Type B pancreatic cell (in vitro differentiated cells): ENCODE measurements at regions not wholly inside any gene's neighbourhood (a gene's known extent, or its start where the extent isn't known, plus 50 kb on each side); places are given as distances from the start of the nearest gene placed in this dataset.

Source experiments
- DNase-seq: peaks from one replicate; pipeline ENCODE4 v3.0.0; 2021; ENCODE audit warnings: mixed read lengths; ENCODE audit not compliant: unreplicated experiment; ENCODE audit errors: extremely low spot score
- H3K27ac Mint-ChIP-seq: 2 replicates; pipeline ENCODE4 v1.8.0; 2021; ENCODE audit warnings: mild to moderate bottlenecking, mixed read lengths
- H3K27me3 Mint-ChIP-seq: 2 replicates; pipeline ENCODE4 v1.8.0; 2021; ENCODE audit warnings: mixed read lengths
- H3K36me3 Mint-ChIP-seq: 2 replicates; pipeline ENCODE4 v1.8.0; 2021; ENCODE audit warnings: mixed read lengths
- H3K4me1 Mint-ChIP-seq: one replicate; pipeline ENCODE4 v1.8.0; 2021; ENCODE audit warnings: mixed read lengths; ENCODE audit not compliant: unreplicated experiment
- H3K4me3 Mint-ChIP-seq: 2 replicates; pipeline ENCODE4 v1.8.0; 2021; ENCODE audit warnings: mild to moderate bottlenecking, mixed read lengths
- H3K9me3 Mint-ChIP-seq: 2 replicates; pipeline ENCODE4 v1.8.0; 2021; ENCODE audit warnings: mixed read lengths
- TF ChIP-seq, protein P1 (sequence below): fragments of 200-600 bp; sonication (generic); conservative IDR thresholded peaks from 2 replicates; pipeline ENCODE4 v1.5.0; 2021; ENCODE audit warnings: antibody characterized with exemption, mild to moderate bottlenecking

DNA sequence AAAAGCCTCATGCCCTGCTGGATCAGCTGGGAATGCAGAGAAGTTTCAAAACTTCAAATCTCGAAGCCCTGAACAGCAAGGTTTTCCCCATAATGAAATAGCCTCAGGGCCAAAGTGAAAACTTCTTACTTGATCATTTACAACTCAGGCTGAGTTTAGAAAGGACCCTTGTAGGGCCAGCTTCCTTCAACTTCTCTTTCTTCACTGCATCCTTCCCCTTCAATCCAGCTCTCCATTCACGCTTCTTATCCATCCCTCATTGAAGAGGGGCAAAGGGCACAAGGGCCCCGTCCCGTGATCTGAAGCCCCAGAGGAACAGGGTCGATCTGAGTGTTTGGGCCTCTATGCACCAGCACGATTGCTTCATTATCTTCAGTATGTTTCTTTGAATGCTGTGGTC is 392.2 kb upstream of the CELF2 start:
- no peaks in the 10 kb centered on the region for H3K9me3 Mint-ChIP-seq
- DNase-seq = no peak
- peaks cover 9% of the 10 kb centered on the region for H3K27me3 Mint-ChIP-seq
- TF ChIP-seq, protein P1, sequence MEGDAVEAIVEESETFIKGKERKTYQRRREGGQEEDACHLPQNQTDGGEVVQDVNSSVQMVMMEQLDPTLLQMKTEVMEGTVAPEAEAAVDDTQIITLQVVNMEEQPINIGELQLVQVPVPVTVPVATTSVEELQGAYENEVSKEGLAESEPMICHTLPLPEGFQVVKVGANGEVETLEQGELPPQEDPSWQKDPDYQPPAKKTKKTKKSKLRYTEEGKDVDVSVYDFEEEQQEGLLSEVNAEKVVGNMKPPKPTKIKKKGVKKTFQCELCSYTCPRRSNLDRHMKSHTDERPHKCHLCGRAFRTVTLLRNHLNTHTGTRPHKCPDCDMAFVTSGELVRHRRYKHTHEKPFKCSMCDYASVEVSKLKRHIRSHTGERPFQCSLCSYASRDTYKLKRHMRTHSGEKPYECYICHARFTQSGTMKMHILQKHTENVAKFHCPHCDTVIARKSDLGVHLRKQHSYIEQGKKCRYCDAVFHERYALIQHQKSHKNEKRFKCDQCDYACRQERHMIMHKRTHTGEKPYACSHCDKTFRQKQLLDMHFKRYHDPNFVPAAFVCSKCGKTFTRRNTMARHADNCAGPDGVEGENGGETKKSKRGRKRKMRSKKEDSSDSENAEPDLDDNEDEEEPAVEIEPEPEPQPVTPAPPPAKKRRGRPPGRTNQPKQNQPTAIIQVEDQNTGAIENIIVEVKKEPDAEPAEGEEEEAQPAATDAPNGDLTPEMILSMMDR = no peak
- H3K4me1 Mint-ChIP-seq = no peaks in the 10 kb centered on the region
- H3K4me3 Mint-ChIP-seq = no peak overlapping the region
- H3K27ac Mint-ChIP-seq = no peak overlapping the region
- no peaks in the 10 kb centered on the region for H3K36me3 Mint-ChIP-seq

DNA sequence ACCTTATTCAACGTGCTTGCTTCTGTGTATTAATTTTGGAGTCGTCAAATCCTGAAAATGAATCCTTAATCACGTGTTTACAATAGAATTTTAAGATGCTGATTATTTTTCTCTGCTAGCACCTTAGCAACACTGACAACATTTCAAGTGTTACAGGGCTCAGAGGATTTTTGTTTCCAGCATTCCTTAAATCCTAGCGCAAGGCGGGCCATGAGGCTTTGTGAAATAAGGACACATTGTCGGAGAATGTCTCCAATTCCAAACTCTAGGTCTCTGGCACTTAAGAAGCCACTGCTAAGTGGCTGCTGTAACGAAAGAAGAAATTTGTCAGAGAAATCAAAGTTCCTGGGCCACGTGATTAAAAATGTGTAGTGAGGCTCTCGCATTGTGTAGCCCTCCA is 390.9 kb upstream of the CELF2 start:
- no peak overlapping the region for H3K4me3 Mint-ChIP-seq
- TF ChIP-seq, protein P1 = no peak
- H3K36me3 Mint-ChIP-seq = no peaks in the 10 kb centered on the region
- DNase-seq = no peak
- peaks cover 9% of the 10 kb centered on the region for H3K27me3 Mint-ChIP-seq
- no peak overlapping the region for H3K27ac Mint-ChIP-seq
- no peaks in the 10 kb centered on the region for H3K4me1 Mint-ChIP-seq
- no peaks in the 10 kb centered on the region for H3K9me3 Mint-ChIP-seq

DNA sequence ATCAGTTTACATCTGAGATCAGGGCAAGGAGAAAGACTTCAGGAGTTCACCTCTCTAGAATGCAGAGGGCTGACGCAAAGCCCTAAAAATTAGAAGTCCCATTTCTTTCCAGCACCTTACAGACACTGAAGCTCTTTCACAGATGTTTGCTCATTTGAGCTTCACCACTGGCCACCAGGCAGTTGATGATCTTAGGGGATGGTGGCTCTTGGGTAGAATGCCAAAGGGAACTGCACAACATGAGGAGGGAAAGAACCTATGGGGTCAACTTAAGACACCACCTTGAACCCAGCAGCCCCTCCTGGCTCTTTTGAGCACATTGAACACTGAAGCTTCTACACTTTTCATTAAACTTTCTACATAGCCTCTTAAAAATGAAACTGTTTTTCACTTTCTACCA is 390.3 kb upstream of the CELF2 start:
- H3K9me3 Mint-ChIP-seq = no peaks in the 10 kb centered on the region
- H3K4me1 Mint-ChIP-seq = no peaks in the 10 kb centered on the region
- H3K4me3 Mint-ChIP-seq = no peak overlapping the region
- DNase-seq = no peak
- H3K36me3 Mint-ChIP-seq = no peaks in the 10 kb centered on the region
- TF ChIP-seq, protein P1 = no peak
- H3K27me3 Mint-ChIP-seq = peaks cover 9% of the 10 kb centered on the region
- H3K27ac Mint-ChIP-seq = no peak overlapping the region

DNA sequence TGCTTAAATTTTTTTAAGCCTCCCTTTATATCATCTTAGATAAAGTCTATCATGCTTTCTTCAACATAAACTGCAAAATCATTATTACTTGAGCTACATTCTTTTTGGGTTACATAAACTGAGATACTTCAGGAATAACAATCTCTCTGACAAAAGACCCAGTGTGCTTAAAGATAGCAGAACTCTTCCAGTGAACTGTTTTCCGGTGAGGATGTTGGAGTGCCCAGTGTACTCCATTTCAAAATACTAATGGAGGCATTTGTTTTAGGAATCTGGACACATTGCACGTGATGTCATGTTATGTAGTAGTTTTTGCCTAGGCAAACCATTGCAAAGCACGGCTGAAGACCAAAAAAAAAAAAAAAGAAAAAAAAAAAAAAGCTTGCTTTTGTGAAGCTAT is 388.2 kb upstream of the CELF2 start:
- Mint-ChIP-seq H3K9me3 (no peaks in the 10 kb centered on the region), H3K4me1 (no peaks in the 10 kb centered on the region), H3K27ac (no peak overlapping the region), H3K27me3 (peaks cover 5% of the 10 kb centered on the region), H3K36me3 (no peaks in the 10 kb centered on the region), H3K4me3 (no peak overlapping the region)
- no peak for DNase-seq
- TF ChIP-seq, protein P1 = no peak

DNA sequence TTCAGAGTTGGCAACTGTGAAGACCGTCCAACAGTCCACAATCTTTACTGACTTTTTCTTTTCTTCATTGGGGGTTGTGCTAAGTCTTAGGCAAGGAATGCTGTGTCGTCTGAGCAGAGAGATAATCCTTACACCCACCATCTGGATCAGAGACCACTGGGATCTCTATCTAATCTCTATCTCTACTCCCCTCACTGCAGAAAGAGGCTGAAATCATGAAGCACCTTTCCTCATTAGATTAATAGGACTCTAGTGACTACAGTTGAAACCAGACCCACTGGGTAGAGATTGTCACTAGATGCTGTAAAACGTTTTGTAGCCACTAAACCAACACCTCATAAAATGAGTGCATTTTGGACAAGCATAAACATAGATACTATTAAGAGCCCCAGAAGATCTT is 387.4 kb upstream of the CELF2 start:
- Mint-ChIP-seq H3K4me3 (no peak overlapping the region), H3K4me1 (no peaks in the 10 kb centered on the region), H3K9me3 (no peaks in the 10 kb centered on the region), H3K27ac (no peak overlapping the region), H3K36me3 (no peaks in the 10 kb centered on the region), H3K27me3 (peaks cover 5% of the 10 kb centered on the region)
- TF ChIP-seq, protein P1 = no peak
- DNase-seq = no peak

DNA sequence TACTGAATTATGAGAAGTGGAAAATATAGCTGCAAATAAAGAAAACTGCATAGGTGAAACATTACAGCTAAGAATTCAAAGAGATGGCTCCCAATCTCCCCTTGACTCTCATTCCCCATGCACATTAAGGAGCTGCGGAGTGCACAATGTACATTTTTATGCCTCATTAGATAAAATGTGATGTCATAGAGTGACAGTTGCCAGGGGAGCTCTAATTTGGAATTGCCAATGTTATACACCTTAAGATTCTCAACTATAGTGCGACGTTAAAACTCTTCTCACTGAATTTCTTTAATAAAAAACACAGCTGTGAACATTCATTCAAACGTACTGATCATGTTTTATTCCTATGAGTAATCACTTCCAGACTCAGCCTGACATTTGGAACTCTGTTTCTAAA is 386.9 kb upstream of the CELF2 start:
- H3K4me1 Mint-ChIP-seq = no peaks in the 10 kb centered on the region
- DNase-seq = no peak
- no peak overlapping the region for H3K27ac Mint-ChIP-seq
- TF ChIP-seq, protein P1 = no peak
- no peaks in the 10 kb centered on the region for H3K9me3 Mint-ChIP-seq
- no peak overlapping the region for H3K4me3 Mint-ChIP-seq
- H3K27me3 Mint-ChIP-seq = peaks cover 3% of the 10 kb centered on the region
- no peaks in the 10 kb centered on the region for H3K36me3 Mint-ChIP-seq
